ENCODE measurements at regions not wholly inside any gene's neighbourhood (a gene's known extent, or its start where the extent isn't known, plus 50 kb on each side); places are given as distances from the start of the nearest gene placed in this dataset.

DNA sequence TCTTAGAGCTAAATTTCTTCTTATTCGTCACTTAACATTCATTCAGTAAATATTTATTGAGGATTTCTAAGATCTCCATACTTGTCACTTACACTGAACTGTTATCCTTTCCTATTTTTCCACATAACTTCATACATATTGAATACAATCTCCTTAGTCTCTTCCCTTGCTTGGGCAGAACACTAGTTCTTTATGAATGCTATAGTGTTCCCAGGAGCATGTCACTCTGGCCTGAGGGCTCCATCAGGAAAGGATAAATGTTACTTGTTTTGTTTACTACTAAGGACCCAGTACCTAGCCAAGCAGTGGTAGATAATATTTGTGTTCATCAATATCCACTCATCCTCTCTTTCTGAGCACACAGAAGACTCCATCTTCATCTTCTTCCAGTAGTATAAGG is 544.7 kb downstream of the ZEB2 start:
- TF ChIP-seq, protein P1, sequence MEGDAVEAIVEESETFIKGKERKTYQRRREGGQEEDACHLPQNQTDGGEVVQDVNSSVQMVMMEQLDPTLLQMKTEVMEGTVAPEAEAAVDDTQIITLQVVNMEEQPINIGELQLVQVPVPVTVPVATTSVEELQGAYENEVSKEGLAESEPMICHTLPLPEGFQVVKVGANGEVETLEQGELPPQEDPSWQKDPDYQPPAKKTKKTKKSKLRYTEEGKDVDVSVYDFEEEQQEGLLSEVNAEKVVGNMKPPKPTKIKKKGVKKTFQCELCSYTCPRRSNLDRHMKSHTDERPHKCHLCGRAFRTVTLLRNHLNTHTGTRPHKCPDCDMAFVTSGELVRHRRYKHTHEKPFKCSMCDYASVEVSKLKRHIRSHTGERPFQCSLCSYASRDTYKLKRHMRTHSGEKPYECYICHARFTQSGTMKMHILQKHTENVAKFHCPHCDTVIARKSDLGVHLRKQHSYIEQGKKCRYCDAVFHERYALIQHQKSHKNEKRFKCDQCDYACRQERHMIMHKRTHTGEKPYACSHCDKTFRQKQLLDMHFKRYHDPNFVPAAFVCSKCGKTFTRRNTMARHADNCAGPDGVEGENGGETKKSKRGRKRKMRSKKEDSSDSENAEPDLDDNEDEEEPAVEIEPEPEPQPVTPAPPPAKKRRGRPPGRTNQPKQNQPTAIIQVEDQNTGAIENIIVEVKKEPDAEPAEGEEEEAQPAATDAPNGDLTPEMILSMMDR (IDR thresholded peaks at IDR 0.05), result no peak
- no peak for TF ChIP-seq POLR2A (IDR thresholded peaks at IDR 0.05)

All from upper lobe of left lung (tissue), 4 donors.